NCI-H1694 (cell line): ENCODE measurements at regions not wholly inside any gene's neighbourhood (a gene's known extent, or its start where the extent isn't known, plus 50 kb on each side); places are given as distances from the start of the nearest gene placed in this dataset.

Experiments used
- DNase-seq: peaks from one replicate; lab custom pipeline; 2025; lab: John Stamatoyannopoulos, UW

DNA sequence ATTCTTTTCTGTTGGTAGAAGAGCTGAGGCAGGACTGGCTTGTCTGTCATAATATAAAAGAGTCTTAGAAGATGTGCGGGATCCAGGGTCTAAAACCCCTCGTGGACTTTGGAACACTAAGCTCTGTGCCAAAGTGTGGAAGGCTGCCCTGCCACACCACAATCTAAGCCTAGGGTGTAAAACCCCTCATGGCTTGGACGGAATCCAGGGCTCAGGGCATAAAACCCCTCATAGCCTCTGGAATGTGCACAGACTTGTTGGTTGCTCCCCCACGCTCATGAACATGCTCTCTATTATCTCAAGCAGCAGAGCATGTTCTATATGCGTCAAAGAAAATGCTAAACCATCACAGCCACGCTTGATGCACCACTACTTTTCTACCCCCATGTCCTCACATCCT is 483.6 kb downstream of the GABRG1 start:
- no peak for DNase-seq

DNA sequence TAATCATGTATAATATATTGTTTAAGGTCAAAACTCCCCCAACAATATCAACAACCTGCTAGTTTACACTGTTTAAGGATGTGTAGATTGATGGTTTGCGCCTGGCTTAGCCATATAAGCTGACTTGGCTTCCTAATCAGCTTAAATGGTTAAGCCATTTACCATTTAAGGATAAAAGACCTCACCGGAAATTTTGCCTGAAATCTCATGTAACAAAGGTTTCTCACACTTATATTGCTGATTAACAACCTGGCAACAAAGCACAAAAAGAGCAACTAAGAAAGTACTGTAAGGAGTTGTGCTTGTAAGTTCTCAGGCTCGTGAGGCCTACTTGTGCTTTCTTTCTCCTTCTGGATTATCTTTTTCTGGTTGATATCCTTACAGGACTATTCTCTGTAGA is 485.2 kb downstream of the GABRG1 start:
- no peak for DNase-seq

DNA sequence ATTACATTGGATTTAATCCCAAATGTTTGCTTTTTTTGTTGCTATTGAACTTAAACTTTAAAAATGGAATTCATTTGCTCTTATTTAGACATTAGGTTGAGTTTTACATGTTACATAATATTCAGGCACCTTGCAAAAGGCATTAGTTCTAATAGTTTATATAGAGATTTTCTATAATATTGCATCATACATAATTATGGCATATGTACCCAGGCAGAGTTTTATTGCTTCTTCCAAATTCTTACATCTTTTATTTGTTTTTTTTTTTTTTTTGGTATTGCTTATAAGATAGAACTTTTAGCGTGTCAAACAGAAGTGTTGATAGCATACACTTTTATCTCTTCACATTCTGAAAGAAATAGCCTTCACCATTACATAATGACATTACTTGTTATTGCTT is 487.7 kb downstream of the GABRG1 start:
- no peak for DNase-seq

DNA sequence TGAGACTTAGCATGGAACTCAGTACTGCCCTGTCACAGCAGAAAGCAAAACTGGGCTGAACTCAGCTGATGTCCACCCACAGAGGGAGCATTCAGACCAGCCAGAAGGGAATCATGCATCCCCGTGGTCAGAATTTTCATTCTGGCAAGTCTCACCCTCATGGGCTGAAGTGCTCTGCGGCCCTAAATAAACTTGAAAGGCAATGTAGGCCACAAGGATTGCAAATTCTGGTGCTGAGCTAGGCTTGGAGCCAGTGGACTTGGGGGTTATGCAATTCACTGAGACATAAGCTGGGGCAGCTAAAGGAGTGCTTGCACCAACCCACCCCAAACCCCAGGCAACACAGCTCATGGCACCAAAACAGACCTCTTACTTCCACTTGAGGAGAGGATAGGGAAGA is 494.1 kb downstream of the GABRG1 start:
- no peak for DNase-seq

DNA sequence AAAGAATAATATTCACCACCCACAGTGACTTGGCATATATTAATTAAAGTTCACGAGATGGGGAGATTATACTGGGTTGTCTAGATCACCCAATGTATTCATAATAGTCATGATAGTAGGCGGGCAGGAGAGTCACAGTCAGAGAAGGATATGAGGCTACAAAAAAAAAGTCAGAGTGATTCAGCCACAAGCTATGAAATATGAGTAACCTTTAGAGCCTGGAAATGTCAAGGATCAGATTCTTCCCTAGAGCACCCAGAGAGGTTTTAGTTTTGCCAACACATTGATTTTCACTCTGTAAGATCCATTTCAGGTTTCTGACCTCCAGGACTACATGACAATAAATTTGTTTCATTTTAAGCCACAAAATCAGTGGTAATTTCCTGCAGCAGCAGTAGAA is 501.9 kb downstream of the GABRG1 start:
- no peak for DNase-seq

DNA sequence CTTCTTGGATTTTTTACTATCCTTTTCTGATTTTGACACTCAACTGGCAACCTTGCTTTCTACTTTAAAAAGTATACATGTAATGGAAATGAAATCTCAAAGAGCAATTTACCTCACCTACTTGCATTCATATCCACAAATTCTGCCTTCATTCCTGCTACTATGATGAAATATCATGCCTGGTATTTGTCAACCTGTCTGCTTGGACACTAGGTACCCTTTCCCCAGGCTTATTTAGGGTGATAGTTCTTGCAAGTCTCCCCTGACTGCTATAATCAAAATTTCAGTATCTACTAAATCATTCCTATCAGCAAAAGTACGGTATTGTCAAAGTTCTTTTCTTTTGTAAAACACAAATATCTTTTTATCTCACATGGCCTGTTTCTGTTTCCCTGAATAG is 503.0 kb downstream of the GABRG1 start:
- DNase-seq, result no peak

DNA sequence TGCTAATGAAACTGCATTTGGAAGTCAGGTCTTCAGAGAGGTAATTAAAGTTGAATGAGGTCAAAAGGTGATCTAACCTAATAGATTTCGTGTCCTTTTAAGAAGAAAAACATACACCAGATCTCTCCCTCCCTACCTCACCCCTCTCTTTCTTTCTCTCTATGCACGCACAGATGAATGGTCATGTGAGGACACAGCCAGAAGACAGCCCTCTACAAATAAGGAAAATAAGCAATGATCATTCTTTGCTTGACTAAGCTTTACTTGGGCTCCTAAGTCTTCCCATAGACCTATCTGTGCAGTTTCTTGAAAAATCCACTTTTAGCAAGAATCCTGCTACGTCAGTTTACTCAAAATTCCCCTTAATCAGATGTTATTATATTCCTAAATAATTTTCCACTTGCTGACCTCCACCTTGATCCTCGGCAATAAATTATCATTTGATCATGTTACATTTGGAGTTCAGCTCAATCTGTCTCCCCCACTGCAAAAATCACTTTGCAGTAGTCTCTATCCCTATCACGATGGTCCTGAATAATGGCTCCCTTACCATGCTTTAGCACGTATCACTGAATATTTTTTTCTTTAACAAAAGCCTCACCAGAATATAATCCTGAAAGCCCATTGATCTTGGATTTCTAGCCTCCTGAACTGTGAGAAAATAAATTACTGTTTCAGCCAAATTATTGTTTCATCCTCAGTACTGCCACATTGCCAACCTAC is 527.3 kb downstream of the GABRG1 start:
- DNase-seq, result no peak

DNA sequence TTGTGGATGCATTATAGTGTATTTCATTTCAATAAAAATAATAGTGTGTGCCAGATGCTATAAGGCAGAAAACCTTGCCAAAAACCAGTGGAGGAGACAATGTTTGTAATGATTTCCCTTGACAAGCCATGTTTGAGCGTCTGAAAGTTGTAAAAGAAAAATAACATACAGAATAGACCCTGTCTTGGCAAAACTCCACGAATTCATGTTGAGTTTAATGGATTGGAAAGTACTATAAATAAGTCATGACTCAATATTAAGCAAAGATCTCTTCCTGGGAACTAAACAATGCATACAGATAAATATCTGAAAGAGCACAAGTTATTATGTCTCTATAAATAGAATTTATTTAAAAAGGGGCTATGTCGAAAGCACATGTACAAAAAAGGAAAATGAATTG is 543.5 kb downstream of the GABRG1 start:
- DNase-seq, result peak; percentile 13

DNA sequence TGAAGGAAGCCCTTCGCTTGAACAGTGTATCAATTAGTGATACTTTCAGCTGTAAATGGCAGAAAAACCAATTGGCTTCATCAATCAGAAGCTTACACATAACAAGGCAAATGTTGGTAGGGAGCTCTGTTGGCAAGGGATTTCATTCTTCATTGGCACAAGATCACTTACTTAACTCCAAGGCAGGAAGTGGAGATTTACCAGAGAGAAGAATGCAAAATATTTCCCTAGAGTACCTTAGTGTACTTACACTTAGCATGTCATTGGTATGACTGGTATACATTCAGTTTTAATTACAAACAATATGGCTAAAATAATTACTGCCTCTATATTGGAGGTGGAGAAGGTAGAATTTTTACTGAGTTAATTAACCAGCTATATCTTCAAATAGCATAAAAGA is 545.0 kb downstream of the GABRG1 start:
- DNase-seq, result no peak

DNA sequence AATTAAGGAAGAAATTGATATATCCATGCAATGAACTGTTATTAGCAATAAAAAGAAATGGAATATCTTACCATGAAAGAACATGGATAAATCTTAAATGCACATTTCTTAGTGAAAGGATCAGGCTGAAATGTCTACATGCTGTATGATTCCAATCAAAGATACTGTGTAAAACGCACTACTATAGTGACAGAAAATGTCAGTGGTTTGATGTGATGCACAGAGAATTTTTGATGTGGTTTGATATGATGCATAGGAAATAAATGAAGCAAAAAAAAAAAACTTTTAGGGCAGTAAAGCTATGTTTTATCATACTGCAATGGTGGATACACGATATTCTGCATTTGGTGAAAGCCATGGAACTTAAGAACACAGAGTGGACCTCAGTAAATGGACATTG is 547.6 kb downstream of the GABRG1 start:
- no peak for DNase-seq

DNA sequence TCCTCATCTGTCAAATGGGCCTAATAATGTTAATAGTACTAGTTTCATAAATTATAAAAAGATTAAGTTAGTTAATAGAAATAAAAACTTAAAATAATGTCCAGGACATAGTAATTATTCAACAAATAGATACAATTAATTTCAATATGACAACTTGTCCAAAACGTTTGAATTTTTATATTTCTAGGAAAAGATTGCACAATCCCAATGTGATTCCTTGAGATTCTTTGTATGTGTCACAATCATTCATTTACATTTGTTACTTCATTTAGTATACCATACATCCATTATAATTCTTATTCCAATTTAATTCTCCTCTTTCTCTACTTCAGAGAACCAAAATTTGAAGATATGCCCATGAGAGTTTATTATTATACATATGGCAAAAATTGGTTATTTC is 554.2 kb downstream of the GABRG1 start:
- no peak for DNase-seq

DNA sequence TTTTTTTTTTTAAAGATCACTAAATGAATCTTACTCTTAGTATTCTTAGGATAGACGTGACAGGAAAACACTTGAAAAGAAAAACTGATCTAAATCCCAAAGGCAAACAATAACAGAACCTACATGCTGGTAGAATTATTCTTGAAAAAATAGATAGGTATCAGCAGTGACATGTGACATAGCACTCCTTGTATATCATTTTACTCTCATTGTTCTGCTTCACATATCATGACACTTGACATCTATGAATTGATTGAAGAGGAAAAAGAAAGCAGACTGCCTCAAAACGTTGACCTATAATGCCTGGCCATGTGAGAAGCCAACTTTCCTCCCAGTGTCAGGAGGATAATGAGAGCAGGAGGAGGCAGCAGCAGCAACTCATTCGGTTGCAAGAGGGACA is 555.2 kb downstream of the GABRG1 start:
- DNase-seq, result no peak

DNA sequence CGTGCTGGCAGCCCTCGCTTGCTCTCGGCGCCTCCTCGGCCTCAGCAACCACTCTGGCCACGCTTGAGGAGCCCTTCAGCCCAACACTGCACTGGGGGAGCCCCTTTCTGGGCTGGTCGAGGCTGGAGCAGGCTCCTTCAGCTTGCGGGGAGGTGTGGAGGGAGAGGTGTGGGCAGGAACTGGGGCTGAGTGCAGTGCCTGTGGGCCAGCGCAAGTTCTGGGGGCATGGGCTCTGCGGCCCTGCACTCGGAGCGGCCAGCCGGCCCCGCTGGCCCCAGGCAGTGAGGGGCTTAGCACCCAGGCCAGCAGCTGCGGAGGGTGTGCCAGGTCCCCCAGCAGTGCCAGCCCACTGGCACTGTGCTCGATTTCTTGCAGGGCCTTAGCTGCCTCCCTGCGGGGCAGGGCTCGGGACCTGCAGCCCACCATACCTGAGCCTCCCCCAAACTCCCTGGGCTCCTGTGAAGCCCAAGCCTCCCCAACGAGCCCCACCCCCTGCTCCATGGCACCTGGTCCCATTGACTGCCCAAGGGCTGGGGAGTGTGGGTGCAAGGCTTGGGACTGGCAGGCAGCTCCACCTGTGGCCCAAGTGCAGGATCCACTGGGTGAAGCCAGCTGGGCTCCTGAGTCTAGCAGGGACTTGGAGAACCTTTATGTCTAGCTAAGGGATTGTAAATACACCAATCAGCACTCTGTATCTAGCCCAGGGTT is 556.8 kb downstream of the GABRG1 start:
- DNase-seq, result no peak

DNA sequence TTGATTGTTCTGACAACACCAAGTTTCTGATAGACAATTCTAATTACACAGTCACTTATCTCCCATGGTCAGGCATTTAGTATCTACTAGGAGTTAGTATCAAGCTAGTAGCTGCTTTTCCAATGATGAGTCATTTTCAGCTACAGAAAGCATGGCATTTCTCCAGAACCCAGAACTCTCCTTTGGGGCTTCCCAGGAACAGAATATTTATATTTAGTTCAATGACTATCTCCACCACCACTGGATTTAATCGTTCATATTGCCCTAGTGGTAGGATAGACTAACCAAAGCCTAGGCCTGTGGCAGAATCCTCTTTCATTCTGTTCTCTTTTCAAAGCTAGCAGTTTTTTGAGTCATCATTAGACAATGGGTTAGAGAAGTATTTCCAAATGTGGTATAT is 569.4 kb downstream of the GABRG1 start:
- no peak for DNase-seq

DNA sequence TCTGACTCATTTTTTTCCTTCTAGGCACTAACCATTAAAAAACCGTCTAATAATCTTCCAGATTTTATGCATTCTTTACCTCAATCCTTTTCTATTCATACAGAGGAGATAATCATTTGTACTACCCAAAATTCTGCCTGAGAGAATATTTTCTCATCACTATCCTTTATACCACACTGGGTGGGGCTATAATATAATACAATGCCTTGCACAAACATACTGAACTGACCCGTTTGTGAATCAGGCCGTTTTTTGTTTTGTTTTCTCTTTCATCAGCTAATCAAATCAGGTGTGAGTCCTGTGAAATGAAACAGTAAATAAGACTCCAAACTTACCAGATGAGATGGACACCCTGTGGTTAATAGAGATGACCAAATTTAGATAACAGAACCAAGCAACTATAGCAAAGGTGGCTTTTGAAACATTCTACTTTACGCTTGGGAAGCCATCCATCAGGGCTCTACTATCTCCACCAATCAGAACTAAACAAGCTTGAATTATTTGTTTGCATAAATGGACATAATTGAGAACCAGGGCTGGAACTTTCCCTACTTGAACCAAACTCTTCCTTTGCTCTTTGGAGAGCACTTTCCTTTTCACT is 573.0 kb downstream of the GABRG1 start:
- no peak for DNase-seq

DNA sequence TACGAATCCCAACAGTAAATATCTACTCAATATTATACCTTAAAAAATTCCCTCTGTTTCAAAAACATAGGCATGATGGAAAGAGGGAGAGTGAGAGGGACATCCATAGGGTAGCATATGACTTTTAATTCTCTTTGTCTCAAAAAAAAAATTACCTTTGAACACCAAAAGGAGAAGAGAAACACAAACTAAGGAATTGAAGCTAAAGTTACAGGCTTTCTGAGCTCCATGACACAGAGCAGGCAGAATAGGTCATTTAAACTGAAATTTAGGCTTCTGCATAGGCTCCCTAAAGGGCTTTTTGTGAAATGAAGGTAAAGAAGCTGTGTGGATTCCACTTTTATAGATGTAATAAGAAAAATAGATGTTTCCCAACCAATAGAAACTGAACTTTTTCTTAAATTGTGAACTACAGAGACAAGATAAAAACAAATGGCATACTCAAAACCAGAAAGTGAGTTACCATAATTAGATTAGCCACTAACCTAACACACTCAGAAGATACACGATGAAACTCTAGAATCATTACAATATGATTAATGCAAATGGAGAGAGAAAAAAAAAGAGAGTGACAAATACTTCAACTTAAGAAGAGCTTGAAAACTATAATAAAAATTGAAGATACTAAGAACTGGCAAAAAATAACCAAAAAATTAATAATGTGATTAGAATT is 584.6 kb downstream of the GABRG1 start:
- DNase-seq, result no peak

DNA sequence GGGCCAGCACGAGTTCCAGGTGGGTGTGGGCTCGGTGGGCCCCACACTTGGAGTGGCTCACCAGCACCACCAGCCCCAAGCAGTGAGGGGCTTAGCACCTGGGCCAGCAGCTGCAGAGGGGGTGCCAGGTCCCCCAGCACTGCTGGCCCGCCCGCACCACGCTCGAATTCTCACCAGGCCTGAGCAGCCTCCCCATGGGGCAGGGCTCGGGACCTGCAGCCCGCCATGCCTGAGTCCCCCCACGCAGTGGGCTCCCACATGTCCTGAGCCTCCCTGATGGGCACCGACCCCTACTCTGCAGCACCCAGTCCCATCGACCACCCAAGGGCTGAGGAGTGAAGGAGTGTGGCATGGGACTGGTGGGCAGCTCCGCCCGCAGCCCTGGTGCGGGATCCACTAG is 593.4 kb downstream of the GABRG1 start:
- DNase-seq, result no peak

DNA sequence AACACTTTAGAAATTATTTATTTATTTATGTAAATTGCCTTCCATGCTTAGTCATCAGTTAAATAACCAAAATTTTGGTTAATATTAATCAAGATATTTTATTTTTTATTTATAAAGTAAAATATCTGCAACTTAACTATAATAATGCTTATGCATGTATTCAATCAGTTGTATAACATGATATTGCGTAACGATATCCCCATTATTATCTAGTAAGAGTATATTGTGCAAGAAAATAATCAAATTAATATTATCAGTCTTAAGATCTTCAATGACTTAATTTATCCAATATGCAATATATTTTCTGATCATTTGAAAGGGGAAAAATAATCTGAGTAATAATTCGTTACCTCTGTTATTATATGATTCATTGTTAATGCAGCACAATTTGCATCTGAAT is 596.7 kb downstream of the GABRG1 start:
- DNase-seq, result no peak

DNA sequence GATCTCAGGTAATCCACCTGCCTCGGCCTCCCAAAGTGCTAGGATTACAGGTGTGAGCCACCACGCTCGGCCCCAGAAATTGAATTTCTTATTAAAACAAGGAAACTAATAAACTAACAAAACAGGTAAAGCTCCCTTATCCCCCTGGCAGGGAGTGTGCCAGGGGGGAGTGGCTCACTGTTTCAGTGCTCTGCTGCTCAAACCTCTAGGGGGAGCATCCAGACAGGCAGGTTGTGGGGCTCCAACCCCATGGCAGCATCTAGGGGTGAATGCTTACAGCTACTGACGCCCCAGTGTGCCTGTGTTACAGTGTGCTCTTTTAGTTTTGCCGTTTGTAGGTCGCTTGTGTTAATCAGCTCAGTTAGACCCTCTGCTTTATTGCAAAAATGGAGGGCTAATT is 605.0 kb downstream of the GABRG1 start:
- no peak for DNase-seq

DNA sequence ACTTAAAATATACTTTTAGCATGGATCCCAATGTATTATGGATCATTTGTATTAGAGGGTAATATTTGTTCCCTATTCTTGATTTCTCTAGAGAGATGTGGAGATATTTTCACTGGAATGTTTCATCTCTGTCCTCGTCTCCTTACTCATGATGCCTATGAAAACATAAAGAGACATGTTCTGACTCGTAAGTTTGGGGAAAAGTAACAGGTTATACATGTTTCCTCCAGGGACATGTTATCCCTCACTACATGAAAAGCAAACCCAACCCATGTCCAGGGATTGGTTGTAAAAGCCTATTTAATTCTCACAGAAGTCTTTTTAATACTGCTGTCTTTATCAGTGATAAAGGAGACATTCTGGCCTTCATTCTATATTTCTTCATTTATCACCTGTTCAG is 621.4 kb downstream of the GABRG1 start:
- no peak for DNase-seq

DNA sequence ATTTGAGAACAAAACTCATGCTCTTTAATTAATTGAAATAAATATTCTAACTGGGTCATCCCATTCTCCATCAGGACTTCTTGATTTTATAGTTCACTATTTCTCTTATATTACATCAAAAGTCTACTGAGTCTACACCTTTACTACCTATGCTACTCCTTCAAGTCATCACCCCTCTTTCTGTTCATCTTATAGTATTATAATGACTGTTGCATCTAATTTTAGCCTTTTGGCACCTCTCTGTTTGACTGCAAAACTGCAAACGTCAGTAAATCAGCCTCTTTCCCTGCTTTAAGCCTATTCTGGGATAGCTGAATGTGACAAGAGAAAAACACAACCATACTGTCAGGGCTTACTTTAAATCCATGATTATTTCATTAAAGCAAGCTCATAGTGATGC is 639.1 kb downstream of the GABRG1 start:
- DNase-seq, result no peak

DNA sequence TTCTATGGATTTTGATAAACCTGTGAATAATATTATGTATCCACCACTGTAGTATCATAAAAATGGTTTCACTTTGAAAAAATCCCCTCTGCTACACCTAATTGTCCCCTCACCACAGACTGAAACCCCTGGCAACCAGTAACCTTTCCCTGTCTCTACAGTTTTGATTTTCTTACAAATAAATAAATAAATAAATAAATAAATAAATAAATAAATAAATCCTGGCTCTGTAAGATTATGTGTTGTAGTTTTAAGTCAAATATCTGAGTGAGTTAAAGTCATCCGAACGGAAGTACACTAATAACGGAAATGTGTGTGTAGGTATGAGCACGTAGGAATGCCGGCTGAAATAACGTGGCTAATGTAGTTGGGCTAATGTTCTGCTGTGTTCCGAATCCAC is 641.5 kb downstream of the GABRG1 start:
- DNase-seq, result no peak

DNA sequence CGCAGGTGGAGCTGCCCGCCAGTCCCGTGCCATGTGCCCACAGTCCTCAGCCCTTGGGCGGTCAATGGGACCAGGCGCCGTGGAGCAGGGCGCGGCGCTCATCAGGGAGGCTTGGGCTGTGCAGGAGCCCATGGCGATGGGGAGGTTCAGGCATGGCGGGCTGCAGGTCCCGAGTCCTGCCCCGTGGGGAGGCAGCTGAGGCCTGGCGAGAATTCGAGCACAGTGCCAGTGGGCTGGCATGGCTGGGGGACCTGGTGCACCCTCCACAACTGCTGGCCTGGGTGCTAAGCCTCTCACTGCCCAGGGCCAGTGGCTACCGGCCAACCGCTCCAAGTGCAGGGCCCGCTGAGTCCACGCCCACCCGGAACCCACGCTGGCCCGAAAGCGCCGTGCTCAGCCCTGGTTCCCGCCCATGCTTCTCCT is 646.5 kb downstream of the GABRG1 start:
- DNase-seq, result no peak
